ENCODE measurements at regions not wholly inside any gene's neighbourhood (a gene's known extent, or its start where the extent isn't known, plus 50 kb on each side); places are given as distances from the start of the nearest gene placed in this dataset.
"Not testable (repeated sequence)": the region's sequence is repeated elsewhere in the genome, so short reads cannot be mapped to it uniquely, and the experiment has no call there.

DNA sequence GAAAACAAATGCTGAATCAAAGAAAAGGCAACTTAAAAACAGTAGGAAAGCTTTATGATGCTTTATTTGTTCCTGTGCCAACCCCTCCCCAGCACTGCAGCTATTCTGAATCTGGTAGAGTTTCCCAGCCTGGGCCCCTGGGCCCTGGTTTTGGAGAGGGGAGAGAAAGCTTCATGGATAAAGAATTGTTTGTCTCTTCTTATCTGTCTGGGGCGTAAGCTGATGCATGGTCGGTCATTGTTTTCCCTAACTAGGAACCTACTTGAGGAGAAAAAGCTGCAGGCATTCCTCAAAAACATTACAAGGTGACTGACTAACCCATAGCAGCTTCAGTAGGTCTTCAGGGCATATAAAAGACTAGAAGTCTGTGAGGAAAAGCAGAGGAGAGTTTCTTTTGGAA is 758.1 kb upstream of the EPHA7 start:
- TF ChIP-seq, protein P1, sequence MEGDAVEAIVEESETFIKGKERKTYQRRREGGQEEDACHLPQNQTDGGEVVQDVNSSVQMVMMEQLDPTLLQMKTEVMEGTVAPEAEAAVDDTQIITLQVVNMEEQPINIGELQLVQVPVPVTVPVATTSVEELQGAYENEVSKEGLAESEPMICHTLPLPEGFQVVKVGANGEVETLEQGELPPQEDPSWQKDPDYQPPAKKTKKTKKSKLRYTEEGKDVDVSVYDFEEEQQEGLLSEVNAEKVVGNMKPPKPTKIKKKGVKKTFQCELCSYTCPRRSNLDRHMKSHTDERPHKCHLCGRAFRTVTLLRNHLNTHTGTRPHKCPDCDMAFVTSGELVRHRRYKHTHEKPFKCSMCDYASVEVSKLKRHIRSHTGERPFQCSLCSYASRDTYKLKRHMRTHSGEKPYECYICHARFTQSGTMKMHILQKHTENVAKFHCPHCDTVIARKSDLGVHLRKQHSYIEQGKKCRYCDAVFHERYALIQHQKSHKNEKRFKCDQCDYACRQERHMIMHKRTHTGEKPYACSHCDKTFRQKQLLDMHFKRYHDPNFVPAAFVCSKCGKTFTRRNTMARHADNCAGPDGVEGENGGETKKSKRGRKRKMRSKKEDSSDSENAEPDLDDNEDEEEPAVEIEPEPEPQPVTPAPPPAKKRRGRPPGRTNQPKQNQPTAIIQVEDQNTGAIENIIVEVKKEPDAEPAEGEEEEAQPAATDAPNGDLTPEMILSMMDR (IDR thresholded peaks at IDR 0.05; ENCODE audit: low read depth, low read length) = no peak

DNA sequence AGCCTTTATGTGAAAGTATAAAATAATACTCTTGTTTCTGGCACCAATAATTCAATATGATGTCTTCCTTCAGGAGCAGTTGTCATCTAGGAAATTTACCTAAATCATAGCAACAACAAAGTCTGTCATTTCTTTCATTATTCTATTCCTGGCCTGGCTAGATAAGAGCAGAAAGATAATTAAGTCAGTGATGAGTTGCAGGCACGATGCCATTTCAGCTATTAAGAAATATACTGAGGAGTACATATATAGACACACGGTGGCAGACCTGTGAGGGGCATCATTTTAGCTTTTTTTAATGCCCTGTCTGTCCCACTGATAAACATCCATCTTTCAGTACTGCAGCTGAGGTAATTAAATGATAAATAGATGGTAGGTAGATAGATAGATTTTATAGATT is 756.1 kb upstream of the EPHA7 start:
- no peaks in the 10 kb centered on the region for H3K27me3 ChIP-seq
- no peak overlapping the region for H3K4me3 ChIP-seq (ENCODE audit: low read depth, low read length)
- H3K9me3 ChIP-seq = no peaks in the 10 kb centered on the region
- no peak for DNase-seq
- no peaks in the 10 kb centered on the region for H3K36me3 ChIP-seq
- TF ChIP-seq, protein P1 (IDR thresholded peaks at IDR 0.05; ENCODE audit: low read depth, low read length) = no peak
- H3K4me1 ChIP-seq = no peaks in the 10 kb centered on the region

More for the DNA sequence above, 758.1 kb upstream of the EPHA7 start:
- Histone ChIP-seq H3K9me3 (no peaks in the 10 kb centered on the region), H3K4me1 (no peaks in the 10 kb centered on the region), H3K36me3 (no peaks in the 10 kb centered on the region), H3K4me3 (ENCODE audit: low read depth, low read length) (no peak overlapping the region), H3K27me3 (no peaks in the 10 kb centered on the region)
- DNase-seq = no peak

DNA sequence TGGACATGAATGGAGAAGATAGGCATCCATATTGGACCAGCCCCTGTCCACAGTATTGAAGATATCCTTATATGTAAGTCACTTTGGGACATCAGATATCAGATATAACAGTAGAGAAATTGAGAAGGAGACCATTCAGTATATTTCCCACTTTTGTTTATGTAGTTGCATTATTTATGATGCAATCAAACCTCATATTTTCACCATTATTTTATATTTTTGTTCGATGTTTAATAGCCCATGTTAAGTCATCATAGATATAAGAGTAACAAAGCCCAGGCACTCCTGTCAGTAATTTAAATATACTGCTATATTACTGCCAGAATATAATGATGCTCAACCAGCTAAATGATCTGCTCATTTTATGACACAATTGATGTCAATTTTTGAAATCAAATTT is 744.5 kb upstream of the EPHA7 start:
- Histone ChIP-seq H3K4me3 (ENCODE audit: low read depth, low read length) (no peak overlapping the region), H3K36me3 (no peaks in the 10 kb centered on the region), H3K27me3 (no peaks in the 10 kb centered on the region), H3K4me1 (no peaks in the 10 kb centered on the region), H3K9me3 (no peaks in the 10 kb centered on the region)
- TF ChIP-seq, protein P1 (IDR thresholded peaks at IDR 0.05; ENCODE audit: low read depth, low read length) = no peak
- DNase-seq = no peak

DNA sequence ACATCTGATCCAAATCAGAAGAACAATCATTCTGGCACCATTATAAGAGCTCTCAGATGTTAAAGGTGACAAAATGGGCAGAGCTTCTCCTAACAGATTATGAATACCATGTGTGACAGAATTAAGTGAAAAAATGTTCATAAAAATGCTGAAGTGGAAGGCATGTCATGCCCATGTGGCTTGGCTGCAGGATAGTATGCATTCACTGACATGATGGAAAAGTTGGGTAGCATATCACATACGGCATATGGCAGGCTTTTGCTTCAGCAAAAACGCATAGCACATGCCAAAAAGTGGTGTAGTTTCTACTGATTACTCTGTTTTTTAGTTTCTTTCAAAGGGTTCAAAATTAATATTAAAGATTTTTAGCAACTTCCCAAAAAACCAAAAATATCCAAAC is 731.5 kb upstream of the EPHA7 start:
- DNase-seq = no peak
- Histone ChIP-seq H3K4me1 (no peaks in the 10 kb centered on the region), H3K4me3 (ENCODE audit: low read depth, low read length) (no peak overlapping the region), H3K27me3 (no peaks in the 10 kb centered on the region), H3K9me3 (no peaks in the 10 kb centered on the region), H3K36me3 (no peaks in the 10 kb centered on the region)
- TF ChIP-seq, protein P1 (IDR thresholded peaks at IDR 0.05; ENCODE audit: low read depth, low read length) = no peak

DNA sequence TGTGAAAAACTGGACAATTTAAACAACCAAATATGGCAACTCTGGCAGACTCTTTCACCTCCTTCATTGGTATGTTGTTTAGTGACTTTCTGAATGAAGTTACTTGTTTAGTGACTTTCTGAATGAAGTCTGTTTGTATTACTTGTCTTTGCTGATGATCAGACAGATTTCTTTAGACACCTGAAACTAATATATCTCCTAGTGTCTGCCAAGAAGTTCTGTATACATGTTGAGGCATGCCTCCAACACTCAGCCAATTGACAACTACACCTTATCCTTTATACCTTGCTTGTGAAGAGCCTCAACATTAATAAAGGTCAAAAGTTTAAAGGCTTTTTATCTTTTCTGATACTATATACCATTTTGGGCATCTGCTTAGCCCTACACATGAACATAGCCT is 725.4 kb upstream of the EPHA7 start:
- Histone ChIP-seq H3K4me1 (no peaks in the 10 kb centered on the region), H3K27me3 (no peaks in the 10 kb centered on the region), H3K36me3 (no peaks in the 10 kb centered on the region), H3K9me3 (no peaks in the 10 kb centered on the region; the same call in 1 of the 2 replicates), H3K4me3 (ENCODE audit: low read depth, low read length) (no peak overlapping the region)
- DNase-seq = no peak
- TF ChIP-seq, protein P1 (IDR thresholded peaks at IDR 0.05; ENCODE audit: low read depth, low read length) = no peak

DNA sequence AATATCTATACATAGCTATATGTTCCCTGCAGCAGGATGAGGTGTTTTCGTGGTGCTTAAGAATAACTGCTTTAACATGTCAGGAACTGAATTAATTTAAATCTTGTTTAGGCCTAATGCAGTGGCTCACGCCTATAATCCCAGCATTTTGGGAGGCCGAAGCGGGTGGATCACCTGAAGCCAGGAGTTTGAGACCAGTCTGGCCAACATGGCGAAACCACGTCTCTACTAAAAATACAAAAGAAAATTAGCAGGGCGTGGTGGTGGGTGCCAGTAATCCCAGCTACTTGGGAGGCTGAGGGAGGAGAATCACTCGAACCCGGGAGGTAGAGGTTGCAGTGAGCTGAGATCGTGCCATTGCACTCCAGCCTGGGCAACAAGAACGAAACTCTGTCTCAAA is 717.8 kb upstream of the EPHA7 start:
- not testable (repeated sequence) for H3K4me1 ChIP-seq; H3K9me3 ChIP-seq; H3K4me3 ChIP-seq (ENCODE audit: low read depth, low read length); H3K27me3 ChIP-seq; H3K36me3 ChIP-seq; DNase-seq

DNA sequence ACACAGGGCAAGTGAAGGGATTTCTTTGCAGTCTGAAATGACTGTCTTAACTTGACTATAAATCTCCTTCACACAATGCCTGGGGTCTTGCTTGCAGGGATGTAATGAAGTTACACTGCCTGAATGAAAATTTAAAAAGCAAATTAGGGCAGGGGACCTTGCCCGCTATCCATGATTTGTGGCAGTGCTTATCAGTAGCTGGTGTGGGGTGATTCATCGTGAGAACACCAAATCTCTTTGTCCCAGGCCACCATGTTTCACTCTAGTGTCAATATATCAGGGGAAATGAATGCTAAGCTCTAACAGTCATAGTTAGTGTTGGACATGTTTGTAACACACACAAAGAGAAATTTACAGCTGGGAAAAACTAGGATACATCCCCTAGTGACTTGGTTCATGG is 713.7 kb upstream of the EPHA7 start:
- Histone ChIP-seq H3K4me3 (ENCODE audit: low read depth, low read length) (no peak overlapping the region), H3K27me3 (no peaks in the 10 kb centered on the region), H3K4me1 (no peaks in the 10 kb centered on the region), H3K36me3 (no peaks in the 10 kb centered on the region), H3K9me3 (no peaks in the 10 kb centered on the region)
- no peak for DNase-seq
- TF ChIP-seq, protein P1 (IDR thresholded peaks at IDR 0.05; ENCODE audit: low read depth, low read length) = no peak

Data from BE2C (cell line).